ENCODE measurements at regions not wholly inside any gene's neighbourhood (a gene's known extent, or its start where the extent isn't known, plus 50 kb on each side); places are given as distances from the start of the nearest gene placed in this dataset.

DNA sequence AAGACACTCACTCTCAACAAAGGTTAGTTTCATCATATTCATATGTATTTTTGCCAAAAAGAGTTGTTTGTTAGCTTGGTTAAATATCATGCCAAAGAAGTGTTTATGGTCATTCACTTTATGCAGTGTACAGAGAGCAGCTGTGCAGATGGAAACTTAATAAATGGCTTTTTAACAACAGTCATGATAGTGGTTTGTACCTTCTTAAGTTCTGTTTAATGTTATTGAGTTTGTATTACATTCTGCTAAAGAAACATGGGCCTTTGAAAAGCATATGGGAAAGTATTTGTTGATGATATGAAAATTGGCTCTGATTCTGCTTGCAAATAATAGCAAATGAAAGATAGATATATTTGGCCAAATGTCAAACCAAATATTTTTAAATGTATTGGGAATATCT is 607.3 kb downstream of the NCAM2 start (continued):
- no peak for TF ChIP-seq REST (IDR thresholded peaks at IDR 0.05; ENCODE audit: low read depth, low read length)
- TF ChIP-seq, protein P1, sequence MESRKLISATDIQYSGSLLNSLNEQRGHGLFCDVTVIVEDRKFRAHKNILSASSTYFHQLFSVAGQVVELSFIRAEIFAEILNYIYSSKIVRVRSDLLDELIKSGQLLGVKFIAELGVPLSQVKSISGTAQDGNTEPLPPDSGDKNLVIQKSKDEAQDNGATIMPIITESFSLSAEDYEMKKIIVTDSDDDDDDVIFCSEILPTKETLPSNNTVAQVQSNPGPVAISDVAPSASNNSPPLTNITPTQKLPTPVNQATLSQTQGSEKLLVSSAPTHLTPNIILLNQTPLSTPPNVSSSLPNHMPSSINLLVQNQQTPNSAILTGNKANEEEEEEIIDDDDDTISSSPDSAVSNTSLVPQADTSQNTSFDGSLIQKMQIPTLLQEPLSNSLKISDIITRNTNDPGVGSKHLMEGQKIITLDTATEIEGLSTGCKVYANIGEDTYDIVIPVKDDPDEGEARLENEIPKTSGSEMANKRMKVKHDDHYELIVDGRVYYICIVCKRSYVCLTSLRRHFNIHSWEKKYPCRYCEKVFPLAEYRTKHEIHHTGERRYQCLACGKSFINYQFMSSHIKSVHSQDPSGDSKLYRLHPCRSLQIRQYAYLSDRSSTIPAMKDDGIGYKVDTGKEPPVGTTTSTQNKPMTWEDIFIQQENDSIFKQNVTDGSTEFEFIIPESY (IDR thresholded peaks at IDR 0.05): no peak

- CTCF ChIA-PET: no interaction called here
- Histone ChIP-seq H2AFZ (ENCODE audit: control insufficient read depth, low read depth, low read length) (no peak overlapping the region), H3K4me2 (ENCODE audit: control insufficient read depth, insufficient read depth) (no peak overlapping the region), H3K27me3 (replicated peaks in 1 of 2; ENCODE audit: control insufficient read depth in 2 of 2, insufficient read depth in 2 of 2, low read length in 1 of 2) (no peaks in the 10 kb centered on the region), H3K9ac (ENCODE audit: control insufficient read depth, insufficient read depth, low read length) (no peak overlapping the region), H3K4me3 (no peak overlapping the region), H3K36me3 (ENCODE audit: control insufficient read depth in 2 of 2, insufficient read depth in 2 of 2, low read length in 1 of 2) (no peaks in the 10 kb centered on the region), H3K27ac (ENCODE audit: control insufficient read depth, insufficient read depth) (no peak overlapping the region), H3K4me1 (ENCODE audit: control insufficient read depth, insufficient read depth, low read length) (no peaks in the 10 kb centered on the region), H4K20me1 (ENCODE audit: control insufficient read depth, insufficient read depth) (no peaks in the 10 kb centered on the region), H3K79me2 (ENCODE audit: control insufficient read depth, insufficient read depth, low read length) (no peaks in the 10 kb centered on the region), H3K9me3 (replicated peaks; ENCODE audit: control insufficient read depth, insufficient read depth, low read length) (no peaks in the 10 kb centered on the region)
- no TSS peak for BruUV-seq (replicated peaks)
- FAIRE-seq (no peak), DNase-seq (ENCODE audit: low read depth, low spot score) (no peak), ATAC-seq (no peak)
- in situ Hi-C loops (cut with MboI) (no loop called here), intact Hi-C loops (cut with micrococcal nuclease; ENCODE audit: unreplicated experiment) (no loop called here)
- TF ChIP-seq ZBTB4 (CRISPR knock-in tag; IDR thresholded peaks at IDR 0.05) (no peak), HDAC2 (IDR thresholded peaks at IDR 0.05) (no peak), POLR2AphosphoS2 (IDR thresholded peaks at IDR 0.05; ENCODE audit: low read depth, low read length) (no peak), WRNIP1 (IDR thresholded peaks at IDR 0.05; ENCODE audit: borderline replicate concordance, low read depth, low read length) (no peak), CHD1 (IDR thresholded peaks at IDR 0.05; ENCODE audit: low read depth, low read length) (no peak), ATF2 (IDR thresholded peaks at IDR 0.05; ENCODE audit: low read length) (no peak), IRF3 (IDR thresholded peaks at IDR 0.05) (no peak), HDAC6 (IDR thresholded peaks at IDR 0.05; ENCODE audit: unreplicated experiment) (no peak), NFXL1 (IDR thresholded peaks at IDR 0.05; ENCODE audit: borderline replicate concordance) (no peak), ZSCAN29 (IDR thresholded peaks at IDR 0.05) (no peak)
- SMC1A ChIA-PET (ENCODE audit: uncharacterized antibody, unreplicated experiment): interaction anchor here (1.0 kb wide), 1 partner anchor 18 kb away, joined by 3 read pairs; no protein-coding TSS in a partner anchor
- 0% methylated on average over 2 of the region's 2 CpGs for WGBS (ENCODE audit: insufficient coverage, insufficient replicate concordance, low lambda C conversion rate, missing lambda C conversion rate)
- RAD21 ChIA-PET (ENCODE audit: unreplicated experiment): no interaction called here
- POLR2A ChIA-PET: no interaction called here
Observed at GRCh38 chr21:21606041-21606440, 607.8 kb downstream of the NCAM2 start.
